ENCODE measurements at regions not wholly inside any gene's neighbourhood (a gene's known extent, or its start where the extent isn't known, plus 50 kb on each side); places are given as distances from the start of the nearest gene placed in this dataset.

- no peaks in the 10 kb centered on the region for H3K79me2 ChIP-seq (ENCODE audit: insufficient read depth)
- no peaks in the 10 kb centered on the region for H4K20me1 ChIP-seq (ENCODE audit: insufficient read depth)
- 43 to 48% methylated on average over 2 of the region's 2 CpGs for WGBS, 2 experiments (ENCODE audit: low coverage in 1 of 2, low lambda C conversion rate in 2 of 2, missing lambda C conversion rate in 2 of 2)
- H3K4me3 ChIP-seq = no peak overlapping the region
- H3F3A ChIP-seq (ENCODE audit: insufficient read depth) = no peaks in the 10 kb centered on the region
- no peak for TF ChIP-seq EZH2 (IDR thresholded peaks at IDR 0.05; ENCODE audit: insufficient read depth, poor library complexity, severe bottlenecking)
- TF ChIP-seq EZH2phosphoT487 (IDR thresholded peaks at IDR 0.05; ENCODE audit: insufficient read depth, low read depth) = no peak
- no peak overlapping the region for H3K27ac ChIP-seq
- no peak overlapping the region for H3K9ac ChIP-seq
- no peaks in the 10 kb centered on the region for H3K36me3 ChIP-seq (ENCODE audit: low read depth)
- no peak overlapping the region for H3K4me2 ChIP-seq (ENCODE audit: unreplicated experiment)
- no peaks in the 10 kb centered on the region for H3K4me1 ChIP-seq (ENCODE audit: insufficient read depth)
- no peak overlapping the region for H2AFZ ChIP-seq
- in situ Hi-C loops (cut with MboI) = no loop called here
- no peak for DNase-seq
- H3K9me3 ChIP-seq (ENCODE audit: low read depth) = no peaks in the 10 kb centered on the region
- peaks cover 3% of the 10 kb centered on the region for H3K27me3 ChIP-seq (replicated peaks; ENCODE audit: insufficient read depth)
- no peaks in the 10 kb centered on the region for H3K9me2 ChIP-seq (ENCODE audit: insufficient read depth)
Observed at GRCh38 chr12:107159384-107159900, 66.1 kb upstream of the CRY1 start.

GRCh38 chr12:107163413-107163812 lies 70.1 kb upstream of the CRY1 start:
- no peak for TF ChIP-seq EZH2phosphoT487 (IDR thresholded peaks at IDR 0.05; ENCODE audit: insufficient read depth, low read depth)
- no peak for TF ChIP-seq EZH2 (IDR thresholded peaks at IDR 0.05; ENCODE audit: insufficient read depth, poor library complexity, severe bottlenecking)
- H3K27me3 ChIP-seq (replicated peaks; ENCODE audit: insufficient read depth) = peaks cover 7% of the 10 kb centered on the region; the same call in 1 of the 2 replicates
- 52 to 54% methylated on average over 4 of the region's 4 CpGs for WGBS, 2 experiments (ENCODE audit: low coverage in 1 of 2, low lambda C conversion rate in 2 of 2, missing lambda C conversion rate in 2 of 2)

GRCh38 chr12:107164392-107164791 lies 71.0 kb upstream of the CRY1 start:
- Histone ChIP-seq H4K20me1 (ENCODE audit: insufficient read depth) (no peaks in the 10 kb centered on the region), H3K9me3 (ENCODE audit: low read depth) (no peaks in the 10 kb centered on the region), H3K27me3 (replicated peaks; ENCODE audit: insufficient read depth) (peaks cover 7% of the 10 kb centered on the region; the same call in 1 of the 2 replicates), H3F3A (ENCODE audit: insufficient read depth) (no peaks in the 10 kb centered on the region), H3K4me2 (ENCODE audit: unreplicated experiment) (no peak overlapping the region), H3K36me3 (ENCODE audit: low read depth) (no peaks in the 10 kb centered on the region), H3K9me2 (ENCODE audit: insufficient read depth) (no peaks in the 10 kb centered on the region), H2AFZ (no peak overlapping the region), H3K4me3 (no peak overlapping the region), H3K4me1 (ENCODE audit: insufficient read depth) (no peaks in the 10 kb centered on the region), H3K9ac (no peak overlapping the region), H3K79me2 (ENCODE audit: insufficient read depth) (no peaks in the 10 kb centered on the region), H3K27ac (no peak overlapping the region)
- no peak for DNase-seq
- in situ Hi-C loops (cut with MboI) = no loop called here
- TF ChIP-seq EZH2 (IDR thresholded peaks at IDR 0.05; ENCODE audit: insufficient read depth, poor library complexity, severe bottlenecking) (no peak), EZH2phosphoT487 (IDR thresholded peaks at IDR 0.05; ENCODE audit: insufficient read depth, low read depth) (no peak)
- WGBS, 2 experiments (ENCODE audit: low coverage in 1 of 2, low lambda C conversion rate in 2 of 2, missing lambda C conversion rate in 2 of 2) = 4% methylated on average over 1 of the region's 1 CpG

More at GRCh38 chr12:107163413-107163812, 70.1 kb upstream of the CRY1 start:
- peak; percentile 24 for DNase-seq
- Histone ChIP-seq H3K4me1 (ENCODE audit: insufficient read depth) (no peaks in the 10 kb centered on the region), H4K20me1 (ENCODE audit: insufficient read depth) (no peaks in the 10 kb centered on the region), H3K9me2 (ENCODE audit: insufficient read depth) (no peaks in the 10 kb centered on the region), H3K36me3 (ENCODE audit: low read depth) (no peaks in the 10 kb centered on the region), H3F3A (ENCODE audit: insufficient read depth) (no peaks in the 10 kb centered on the region), H3K9me3 (ENCODE audit: low read depth) (no peaks in the 10 kb centered on the region), H3K9ac (no peak overlapping the region), H3K79me2 (ENCODE audit: insufficient read depth) (no peaks in the 10 kb centered on the region), H3K4me2 (ENCODE audit: unreplicated experiment) (no peak overlapping the region), H3K4me3 (no peak overlapping the region), H2AFZ (peak overlapping the region; percentile 39; the same call in 1 of the 2 replicates), H3K27ac (no peak overlapping the region)
- in situ Hi-C loops (cut with MboI) = no loop called here

- no peaks in the 10 kb centered on the region for H3K4me1 ChIP-seq (ENCODE audit: insufficient read depth)
- in situ Hi-C loops (cut with MboI) = no loop called here
Observed at GRCh38 chr12:107165581-107165980, 72.2 kb upstream of the CRY1 start.

More at GRCh38 chr12:107165581-107165980, 72.2 kb upstream of the CRY1 start:
- H3K9ac ChIP-seq = no peak overlapping the region
- no peaks in the 10 kb centered on the region for H3F3A ChIP-seq (ENCODE audit: insufficient read depth)
- H2AFZ ChIP-seq = no peak overlapping the region
- DNase-seq = no peak
- no peak for TF ChIP-seq EZH2 (IDR thresholded peaks at IDR 0.05; ENCODE audit: insufficient read depth, poor library complexity, severe bottlenecking)
- no peak for TF ChIP-seq EZH2phosphoT487 (IDR thresholded peaks at IDR 0.05; ENCODE audit: insufficient read depth, low read depth)
- no peaks in the 10 kb centered on the region for H3K79me2 ChIP-seq (ENCODE audit: insufficient read depth)
- H3K4me2 ChIP-seq (ENCODE audit: unreplicated experiment) = no peak overlapping the region
- no peaks in the 10 kb centered on the region for H3K36me3 ChIP-seq (ENCODE audit: low read depth)
- WGBS, 2 experiments (ENCODE audit: low coverage in 1 of 2, low lambda C conversion rate in 2 of 2, missing lambda C conversion rate in 2 of 2) = 30 to 49% methylated on average over 1 of the region's 1 CpG
- no peaks in the 10 kb centered on the region for H3K9me2 ChIP-seq (ENCODE audit: insufficient read depth)
- H3K9me3 ChIP-seq (ENCODE audit: low read depth) = no peaks in the 10 kb centered on the region
- H3K27me3 ChIP-seq (replicated peaks; ENCODE audit: insufficient read depth) = peaks cover 7% of the 10 kb centered on the region; the same call in 1 of the 2 replicates
- H3K4me3 ChIP-seq = no peak overlapping the region
- no peak overlapping the region for H3K27ac ChIP-seq
- H4K20me1 ChIP-seq (ENCODE audit: insufficient read depth) = no peaks in the 10 kb centered on the region

Measured in GM23248 (cell line).